PC-9 (cell line): ENCODE measurements at regions not wholly inside any gene's neighbourhood (a gene's known extent, or its start where the extent isn't known, plus 50 kb on each side); places are given as distances from the start of the nearest gene placed in this dataset.

Experiments used
- EZH2 ChIP-seq: fragments of 200-600 bp; sonication (generic); IDR thresholded peaks from 2 replicates; pipeline ENCODE4 v1.8.0; 2017; ENCODE audit warnings: antibody characterized with exemption, low read depth
- TF ChIP-seq, protein P1 (sequence below): fragments of 200-600 bp; sonication (generic); conservative IDR thresholded peaks from 2 replicates; pipeline ENCODE4 v1.6.1; 2017; ENCODE audit warnings: mixed run types, antibody characterized with exemption, mild to moderate bottlenecking, moderate library complexity

DNA sequence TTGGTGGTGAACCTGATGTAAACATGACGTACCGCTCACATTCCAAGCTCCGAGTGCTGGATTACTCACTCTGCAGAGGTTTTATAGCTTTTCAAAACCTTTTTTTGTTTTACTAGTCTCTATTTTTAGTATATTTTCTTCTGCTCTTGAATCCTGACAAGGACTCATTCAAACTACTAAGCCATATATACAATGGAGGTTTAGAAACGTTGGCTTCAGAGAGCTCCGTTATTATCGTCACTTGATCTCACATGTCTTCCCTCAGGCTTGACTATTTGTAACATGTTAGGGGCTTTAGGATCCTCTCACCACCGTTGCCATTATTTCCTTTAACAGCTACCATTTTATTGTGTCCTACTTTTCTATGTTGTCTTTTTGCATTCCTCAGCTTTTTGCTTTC, 1321.5 kb upstream of the FLRT2 start:
- TF ChIP-seq, protein P1, sequence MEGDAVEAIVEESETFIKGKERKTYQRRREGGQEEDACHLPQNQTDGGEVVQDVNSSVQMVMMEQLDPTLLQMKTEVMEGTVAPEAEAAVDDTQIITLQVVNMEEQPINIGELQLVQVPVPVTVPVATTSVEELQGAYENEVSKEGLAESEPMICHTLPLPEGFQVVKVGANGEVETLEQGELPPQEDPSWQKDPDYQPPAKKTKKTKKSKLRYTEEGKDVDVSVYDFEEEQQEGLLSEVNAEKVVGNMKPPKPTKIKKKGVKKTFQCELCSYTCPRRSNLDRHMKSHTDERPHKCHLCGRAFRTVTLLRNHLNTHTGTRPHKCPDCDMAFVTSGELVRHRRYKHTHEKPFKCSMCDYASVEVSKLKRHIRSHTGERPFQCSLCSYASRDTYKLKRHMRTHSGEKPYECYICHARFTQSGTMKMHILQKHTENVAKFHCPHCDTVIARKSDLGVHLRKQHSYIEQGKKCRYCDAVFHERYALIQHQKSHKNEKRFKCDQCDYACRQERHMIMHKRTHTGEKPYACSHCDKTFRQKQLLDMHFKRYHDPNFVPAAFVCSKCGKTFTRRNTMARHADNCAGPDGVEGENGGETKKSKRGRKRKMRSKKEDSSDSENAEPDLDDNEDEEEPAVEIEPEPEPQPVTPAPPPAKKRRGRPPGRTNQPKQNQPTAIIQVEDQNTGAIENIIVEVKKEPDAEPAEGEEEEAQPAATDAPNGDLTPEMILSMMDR, result no peak
- no peak for TF ChIP-seq EZH2
